Colon (tissue), 2 donors: ENCODE measurements at regions not wholly inside any gene's neighbourhood (a gene's known extent, or its start where the extent isn't known, plus 50 kb on each side); places are given as distances from the start of the nearest gene placed in this dataset.
"Not testable (repeated sequence)": the region's sequence is repeated elsewhere in the genome, so short reads cannot be mapped to it uniquely, and the experiment has no call there.

Source experiments
- FAIRE-seq: peaks from 2 replicates; lab custom pipeline; 2012; peaks lifted over from hg19 to GRCh38; lab: Jason Lieb, UNC
- donor health status: control.
- donor health status: control.

GRCh38 chr9:63812822-63813221 is 1472.2 kb downstream of the FOXD4L5 start:
- FAIRE-seq, result not testable (repeated sequence)

DNA sequence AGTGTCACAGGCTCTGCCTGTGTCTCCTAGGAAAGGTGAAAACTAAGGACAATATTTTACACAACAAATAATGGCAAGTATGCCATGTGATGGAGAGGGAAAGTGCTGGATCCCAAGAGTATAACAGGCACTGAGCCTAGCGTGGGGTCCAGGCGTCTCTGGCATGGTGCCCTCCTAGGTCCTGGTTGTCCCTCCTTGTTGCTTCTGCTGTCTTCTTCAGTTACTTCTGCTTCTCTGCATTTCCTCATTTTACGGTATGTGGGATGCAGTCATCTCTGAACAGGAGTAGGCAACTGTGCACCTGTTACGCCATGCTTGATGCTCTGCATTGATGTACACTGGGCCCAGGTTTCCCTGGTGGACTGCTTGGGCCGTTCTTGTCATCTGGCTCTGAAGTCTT is 1480.8 kb downstream of the FOXD4L5 start:
- FAIRE-seq, result not testable (repeated sequence)

- not testable (repeated sequence) for FAIRE-seq
Measured at GRCh38 chr9:63794081-63794685, 1490.8 kb downstream of the FOXD4L5 start.

DNA sequence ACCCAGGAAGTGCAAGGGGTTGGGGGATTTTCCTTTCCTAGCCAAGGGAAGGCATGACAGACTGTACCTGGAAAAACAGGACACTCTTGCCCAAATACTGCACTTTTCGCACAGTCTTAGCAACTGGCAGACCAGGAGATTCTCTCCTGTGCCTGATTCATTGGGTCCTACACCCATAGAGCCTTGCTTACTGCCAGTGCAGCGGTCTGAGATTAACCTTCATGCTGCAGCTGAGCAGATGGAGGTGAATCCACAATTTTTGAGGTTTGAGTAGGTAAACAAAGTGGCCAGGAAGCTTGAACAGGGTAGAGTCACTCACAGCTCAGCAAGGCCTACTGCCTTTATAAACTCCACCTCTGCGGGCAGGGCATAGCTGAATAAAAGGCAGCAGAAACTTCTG is 1497.6 kb downstream of the FOXD4L5 start:
- not testable (repeated sequence) for FAIRE-seq

DNA sequence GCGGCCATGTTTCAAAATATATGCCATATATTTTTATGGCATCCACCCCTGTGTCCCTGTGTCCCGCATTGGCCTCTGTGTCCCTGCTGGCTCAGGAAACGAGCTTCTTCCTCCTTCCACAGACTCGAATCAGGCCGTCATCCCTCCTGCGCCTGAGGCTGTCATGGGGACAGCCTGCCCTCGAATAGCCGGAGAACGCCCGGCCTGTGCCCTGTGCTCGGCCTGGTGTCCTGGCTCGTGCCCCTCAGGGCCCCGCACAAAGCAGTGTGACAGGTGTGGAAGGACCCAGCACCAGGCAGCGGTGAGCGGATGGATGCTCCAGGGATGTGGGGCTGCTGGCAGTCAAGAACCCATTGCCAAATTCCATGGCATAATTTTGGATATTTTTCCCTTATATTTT is 1500.0 kb downstream of the FOXD4L5 start:
- not testable (repeated sequence) for FAIRE-seq

DNA sequence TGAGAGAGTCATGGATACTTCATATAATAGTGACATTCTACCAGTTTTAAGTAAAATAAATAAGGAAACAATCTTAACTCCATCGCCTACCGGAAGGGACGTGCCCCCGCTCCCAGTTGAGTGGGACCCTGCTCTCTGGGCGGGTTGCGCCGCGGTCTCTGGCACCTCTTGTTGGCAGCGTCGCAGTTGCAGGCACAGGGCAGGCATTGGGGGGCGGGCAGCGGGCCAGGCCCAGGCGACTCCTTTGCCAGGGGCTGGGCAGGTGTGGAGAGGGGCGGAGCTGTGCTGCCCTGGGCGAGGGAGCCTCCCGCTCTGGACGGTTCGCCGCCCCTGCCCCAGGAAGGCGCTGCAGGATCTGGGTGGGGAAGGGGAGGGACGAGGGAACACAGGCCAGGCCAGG is 1500.6 kb downstream of the FOXD4L5 start:
- FAIRE-seq, result not testable (repeated sequence)

DNA sequence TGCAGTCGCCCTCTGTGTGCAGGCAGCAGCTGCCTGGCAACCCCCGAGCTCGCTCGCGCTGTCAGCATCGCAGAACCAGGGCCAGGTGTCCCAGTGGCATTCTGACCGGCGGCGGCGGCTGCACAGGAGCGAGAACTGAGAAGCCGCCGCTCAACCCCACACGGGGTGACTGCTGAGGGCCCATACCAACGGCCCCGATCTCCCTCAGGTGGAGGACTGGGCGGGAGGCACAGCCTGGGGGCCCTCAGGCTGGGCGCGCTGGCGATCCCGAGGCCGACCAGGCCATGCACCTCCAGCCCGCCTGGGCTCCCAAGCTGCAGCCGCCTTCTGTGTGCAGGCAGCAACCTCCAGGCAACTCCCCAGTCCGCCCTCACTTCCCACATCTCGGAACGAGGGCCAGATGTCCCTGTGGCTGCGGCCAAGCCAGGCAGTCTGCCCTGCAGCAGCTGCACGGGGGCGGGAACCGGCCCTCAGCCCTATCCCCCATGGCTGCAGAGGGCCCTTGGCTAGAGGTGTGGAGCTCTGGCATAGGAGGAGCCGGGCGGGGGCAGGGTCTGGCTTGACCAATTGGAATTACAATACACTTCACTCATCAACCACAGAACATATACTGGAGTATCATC is 1503.1 kb downstream of the FOXD4L5 start:
- FAIRE-seq, result not testable (repeated sequence)

GRCh38 chr9:63781390-63781789 is 1503.6 kb downstream of the FOXD4L5 start:
- not testable (repeated sequence) for FAIRE-seq

- FAIRE-seq, result not testable (repeated sequence)
Measured at GRCh38 chr9:63776220-63776619, 1508.8 kb downstream of the FOXD4L5 start.

DNA sequence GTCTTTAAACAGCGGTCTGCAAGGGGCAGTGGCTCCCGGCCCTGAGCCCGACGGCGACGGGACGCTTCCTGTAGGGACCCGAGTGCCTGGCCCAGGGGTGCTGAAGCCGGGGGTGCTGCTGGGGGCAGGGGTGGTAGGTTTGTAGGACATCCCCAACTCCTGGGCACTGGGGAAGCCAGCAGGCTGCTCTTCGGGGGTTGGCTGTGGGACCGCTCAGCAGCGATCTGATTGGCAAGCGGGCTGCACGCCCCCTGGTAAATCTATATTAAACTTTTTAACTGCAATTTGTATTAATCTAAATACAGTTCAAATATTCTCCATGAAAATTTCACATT is 1510.0 kb downstream of the FOXD4L5 start:
- not testable (repeated sequence) for FAIRE-seq

- not testable (repeated sequence) for FAIRE-seq
Measured at GRCh38 chr9:63774369-63775091, 1510.5 kb downstream of the FOXD4L5 start.

- not testable (repeated sequence) for FAIRE-seq
Measured at GRCh38 chr9:63762230-63762629, 1522.8 kb downstream of the FOXD4L5 start.

GRCh38 chr9:63729021-63729420 is 1556.0 kb downstream of the FOXD4L5 start:
- not testable (repeated sequence) for FAIRE-seq

DNA sequence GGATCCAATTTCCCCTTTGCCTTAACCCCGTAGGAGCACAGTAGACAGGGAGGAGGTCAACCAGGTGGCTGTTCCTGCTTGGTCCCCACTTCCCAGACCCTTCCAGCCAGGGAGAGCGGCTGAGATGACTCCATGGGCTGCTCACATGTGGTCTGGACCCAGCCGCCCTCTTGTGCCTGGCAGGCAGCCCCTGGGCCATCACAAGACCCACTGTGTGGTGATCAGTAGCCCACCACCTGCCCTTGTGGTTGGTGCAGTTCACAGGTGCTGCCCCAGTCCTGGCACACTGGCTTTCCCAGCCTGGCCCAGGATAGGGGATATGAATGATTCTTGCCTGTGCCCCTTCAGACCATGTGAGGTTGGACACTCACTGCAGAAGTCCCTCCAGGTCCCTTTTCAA is 1556.7 kb downstream of the FOXD4L5 start:
- FAIRE-seq, result no peak

DNA sequence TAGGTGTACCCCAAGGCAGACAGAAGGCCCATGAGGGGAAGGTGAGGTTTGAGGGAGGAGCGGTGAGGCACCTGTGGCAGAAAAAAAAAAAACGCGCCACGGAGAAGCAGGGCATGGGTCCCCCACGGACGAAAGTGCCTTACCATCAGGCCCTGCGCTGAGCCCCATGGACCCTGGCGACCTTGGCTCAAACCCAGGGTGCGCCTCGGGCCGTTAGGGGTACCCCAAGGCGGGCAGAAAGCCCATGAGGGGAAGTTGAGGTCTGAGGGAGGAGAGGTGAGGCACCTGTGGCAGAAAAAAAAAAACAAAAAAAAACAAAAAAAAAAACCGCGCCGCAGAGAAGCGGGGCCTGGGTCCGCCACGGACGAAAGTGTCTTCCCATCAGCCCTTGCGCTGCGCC is 1576.7 kb downstream of the FOXD4L5 start:
- not testable (repeated sequence) for FAIRE-seq

- FAIRE-seq, result not testable (repeated sequence)
Measured at GRCh38 chr9:63704456-63704855, 1580.6 kb downstream of the FOXD4L5 start.

DNA sequence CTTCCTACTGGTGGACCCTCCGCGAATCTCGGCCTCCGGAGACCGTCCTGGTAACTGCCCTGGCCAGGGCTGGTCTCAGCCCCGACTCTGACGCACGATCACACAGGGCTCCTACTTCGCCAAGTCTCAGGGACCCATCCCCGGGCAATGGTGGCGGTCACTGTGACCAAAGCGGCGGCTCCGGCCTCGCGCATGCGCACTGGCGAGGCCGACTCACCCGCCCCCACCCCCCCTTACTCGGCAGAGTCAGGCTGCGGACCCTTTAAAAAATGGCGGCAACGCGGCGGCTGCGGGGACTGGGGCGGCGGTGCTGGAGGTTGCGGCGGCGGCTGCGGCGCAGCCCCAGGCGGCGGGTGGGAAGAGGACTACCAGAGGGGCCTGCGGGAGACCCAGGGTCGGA is 1581.3 kb downstream of the FOXD4L5 start:
- FAIRE-seq, result not testable (repeated sequence)

DNA sequence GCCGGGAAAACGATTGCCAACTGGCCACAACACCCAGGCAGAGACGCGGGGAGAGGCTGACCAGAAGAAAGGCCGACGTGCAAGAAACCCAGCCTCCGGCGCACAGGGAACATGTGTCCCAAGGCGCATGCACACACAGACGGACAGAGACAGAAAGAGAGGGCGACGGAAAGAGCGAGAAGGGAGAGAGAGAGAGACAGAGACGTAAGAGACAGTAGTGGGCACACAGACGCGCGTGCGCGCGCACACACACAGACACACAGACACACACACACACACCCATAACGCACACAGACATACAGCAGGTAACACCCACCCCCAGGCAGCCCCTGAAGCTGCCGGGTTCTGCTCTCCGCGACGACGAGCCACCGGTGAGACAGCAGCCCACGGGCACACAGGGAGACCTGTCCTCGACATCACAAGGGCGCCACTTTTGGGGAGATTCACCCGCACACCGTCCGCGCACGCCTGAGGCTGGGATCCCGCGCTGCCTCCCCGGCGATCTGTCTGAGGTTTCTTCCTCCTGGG is 1581.8 kb downstream of the FOXD4L5 start:
- FAIRE-seq, result not testable (repeated sequence)
